Left lung (tissue), 4 donors: ENCODE measurements at regions not wholly inside any gene's neighbourhood (a gene's known extent, or its start where the extent isn't known, plus 50 kb on each side); places are given as distances from the start of the nearest gene placed in this dataset.

ENCODE experiments used
- ATAC-seq: fragments of 200-7000 bp; cut with Tn5 transposase; one replicate; pipeline ENCODE4 v1.9.1; 2020; ENCODE audit warnings: moderate library complexity
- DNase-seq, 4 donors: peaks; one replicate each; pipeline ENCODE4 v3.0.0-alpha.2; 2013 to 2020
- H3K27ac ChIP-seq, 2 donors: fragments of 200-600 bp; sonication (generic) in 1 of 2; one replicate each; pipeline versions ENCODE4 v1.5.0 to v1.8.0; 2020 to 2021
- H3K27me3 ChIP-seq, 2 donors: fragments of 200-600 bp; sonication (generic) in 1 of 2; one replicate each; pipeline versions ENCODE4 v1.5.0 to v1.8.0; 2020 to 2021
- H3K36me3 ChIP-seq, 2 donors: fragments of 200-600 bp; sonication (generic) in 1 of 2; one replicate each; pipeline versions ENCODE4 v1.5.0 to v1.8.0; 2020 to 2021
- H3K4me1 ChIP-seq, 2 donors: fragments of 200-600 bp; one replicate each; pipeline ENCODE4 v1.8.0; 2021
- H3K4me3 ChIP-seq, 2 donors: fragments of 200-600 bp; sonication (generic) in 1 of 2; one replicate each; pipeline versions ENCODE4 v1.5.0 to v1.8.0; 2020 to 2021; ENCODE audit warnings: mild to moderate bottlenecking in 1 of 2
- H3K9me3 ChIP-seq, 2 donors: fragments of 200-600 bp; sonication (generic) in 1 of 2; one replicate each; pipeline versions ENCODE4 v1.5.0 to v1.8.0; 2020 to 2021
- CTCF ChIP-seq, 2 donors: fragments of 200-600 bp; sonication (generic) in 1 of 2; IDR thresholded peaks; one replicate each; pipeline versions ENCODE4 v1.5.0 to v1.8.0; 2021; ENCODE audit warnings: antibody characterized with exemption in 2 of 2
- intact Hi-C, 2 donors: fragments of 100-400 bp; cut with DNase I; formaldehyde crosslinking; loops; one replicate each; pipeline versions ENCODE4 v1.11.2 to v1.14.2; 2022
- donor health status: DM: no; HTN: yes; CAD: no.
- donor health status: DM: no; HTN: no; CAD: no.

- Histone ChIP-seq H3K4me3 (no peak overlapping the region), H3K27ac (no peak overlapping the region), H3K9me3 (peaks cover 0 to 2% of the 10 kb centered on the region in 2 donors), H3K36me3 (no peaks in the 10 kb centered on the region), H3K27me3 (no peaks in the 10 kb centered on the region), H3K4me1 (no peaks in the 10 kb centered on the region)
- ATAC-seq (peak; percentile 82), DNase-seq (peak in 1 of 4 donors; percentile 35)
- no peak for TF ChIP-seq CTCF (IDR thresholded peaks at IDR 0.05)
- intact Hi-C loops, result no loop called here
Measured at GRCh38 chr6:166025149-166025898, 142.3 kb downstream of the TBXT start.

GRCh38 chr6:166024252-166024651, 143.4 kb downstream of the TBXT start:
- no peak for TF ChIP-seq CTCF (IDR thresholded peaks at IDR 0.05)
- ATAC-seq, result no peak
- intact Hi-C loops, result no loop called here

GRCh38 chr6:166023273-166023989, 144.2 kb downstream of the TBXT start:
- intact Hi-C loops, result no loop called here

More at GRCh38 chr6:166024252-166024651, 143.4 kb downstream of the TBXT start:
- H3K36me3 ChIP-seq, result no peaks in the 10 kb centered on the region
- no peak for DNase-seq
- H3K27me3 ChIP-seq, result no peaks in the 10 kb centered on the region
- no peak overlapping the region for H3K4me3 ChIP-seq
- H3K27ac ChIP-seq, result no peak overlapping the region
- H3K9me3 ChIP-seq, result peaks cover 0 to 5% of the 10 kb centered on the region in 2 donors
- H3K4me1 ChIP-seq, result no peaks in the 10 kb centered on the region

GRCh38 chr6:166021429-166021828, 146.2 kb downstream of the TBXT start:
- peaks cover 0 to 25% of the 10 kb centered on the region in 2 donors for H3K9me3 ChIP-seq
- ATAC-seq (no peak), DNase-seq (no peak)
- H3K27me3 ChIP-seq, result no peaks in the 10 kb centered on the region
- H3K4me1 ChIP-seq, result no peaks in the 10 kb centered on the region
- intact Hi-C loops, result no loop called here
- no peak overlapping the region for H3K27ac ChIP-seq
- H3K36me3 ChIP-seq, result no peaks in the 10 kb centered on the region
- no peak for TF ChIP-seq CTCF (IDR thresholded peaks at IDR 0.05)
- H3K4me3 ChIP-seq, result no peak overlapping the region

More at GRCh38 chr6:166023273-166023989, 144.2 kb downstream of the TBXT start:
- DNase-seq (no peak), ATAC-seq (no peak)
- H3K4me1 ChIP-seq, result no peaks in the 10 kb centered on the region
- H3K9me3 ChIP-seq, result peaks cover 0 to 7% of the 10 kb centered on the region in 2 donors
- no peak overlapping the region for H3K27ac ChIP-seq
- no peak for TF ChIP-seq CTCF (IDR thresholded peaks at IDR 0.05)
- no peaks in the 10 kb centered on the region for H3K36me3 ChIP-seq
- no peak overlapping the region for H3K4me3 ChIP-seq
- no peaks in the 10 kb centered on the region for H3K27me3 ChIP-seq

GRCh38 chr6:166019214-166019613, 148.4 kb downstream of the TBXT start:
- ATAC-seq (no peak), DNase-seq (no peak)
- no peak for TF ChIP-seq CTCF (IDR thresholded peaks at IDR 0.05)
- Histone ChIP-seq H3K27me3 (no peaks in the 10 kb centered on the region), H3K4me3 (no peak overlapping the region), H3K4me1 (no peaks in the 10 kb centered on the region), H3K36me3 (no peaks in the 10 kb centered on the region), H3K27ac (no peak overlapping the region), H3K9me3 (peaks cover 0 to 29% of the 10 kb centered on the region in 2 donors)
- intact Hi-C loops, result no loop called here
